GM10266 (cell line): ENCODE measurements at regions not wholly inside any gene's neighbourhood (a gene's known extent, or its start where the extent isn't known, plus 50 kb on each side); places are given as distances from the start of the nearest gene placed in this dataset.

Experiments used
- DNase-seq: peaks from one replicate; pipeline ENCODE4 v3.0.0; 2012; ENCODE audit errors: extremely low spot score
- TF ChIP-seq, protein P1 (sequence below): IDR thresholded peaks from 2 replicates; pipeline ENCODE4 v1.5.1; 2012; ENCODE audit warnings: mild to moderate bottlenecking, low read depth; ENCODE audit not compliant: control insufficient read depth, insufficient read depth; ENCODE audit errors: missing control alignments

DNA sequence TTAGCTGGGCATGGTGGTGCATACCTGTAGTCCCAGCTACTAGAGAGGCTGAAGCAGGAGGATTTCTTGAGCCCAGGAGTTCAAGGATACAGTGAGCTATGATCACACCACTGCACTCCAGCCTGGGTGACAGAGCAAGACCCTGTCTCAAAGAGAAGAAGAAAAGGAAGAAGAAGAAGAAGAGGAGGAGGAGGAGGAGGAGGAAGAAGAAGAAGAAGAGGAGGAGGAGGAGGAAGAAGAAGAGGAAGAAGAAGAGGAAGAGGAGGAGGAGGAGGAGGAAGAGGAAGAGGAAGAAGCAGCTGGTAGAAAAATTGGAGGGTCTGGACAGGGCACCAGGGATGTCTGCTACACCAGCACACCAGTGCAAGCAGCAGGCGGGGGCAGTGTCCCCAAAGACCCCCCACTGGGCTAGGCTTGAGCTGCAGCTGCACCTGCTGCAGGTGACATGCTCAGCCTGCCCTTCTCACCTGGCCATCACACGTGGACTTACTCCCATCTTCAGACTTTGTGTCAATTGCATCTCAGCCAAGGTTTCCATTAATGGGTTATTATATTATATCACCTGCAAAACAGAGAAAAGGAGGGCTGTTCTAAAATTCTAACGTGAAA is 180.9 kb upstream of the ZNF507 start:
- DNase-seq, result no peak
- TF ChIP-seq, protein P1, sequence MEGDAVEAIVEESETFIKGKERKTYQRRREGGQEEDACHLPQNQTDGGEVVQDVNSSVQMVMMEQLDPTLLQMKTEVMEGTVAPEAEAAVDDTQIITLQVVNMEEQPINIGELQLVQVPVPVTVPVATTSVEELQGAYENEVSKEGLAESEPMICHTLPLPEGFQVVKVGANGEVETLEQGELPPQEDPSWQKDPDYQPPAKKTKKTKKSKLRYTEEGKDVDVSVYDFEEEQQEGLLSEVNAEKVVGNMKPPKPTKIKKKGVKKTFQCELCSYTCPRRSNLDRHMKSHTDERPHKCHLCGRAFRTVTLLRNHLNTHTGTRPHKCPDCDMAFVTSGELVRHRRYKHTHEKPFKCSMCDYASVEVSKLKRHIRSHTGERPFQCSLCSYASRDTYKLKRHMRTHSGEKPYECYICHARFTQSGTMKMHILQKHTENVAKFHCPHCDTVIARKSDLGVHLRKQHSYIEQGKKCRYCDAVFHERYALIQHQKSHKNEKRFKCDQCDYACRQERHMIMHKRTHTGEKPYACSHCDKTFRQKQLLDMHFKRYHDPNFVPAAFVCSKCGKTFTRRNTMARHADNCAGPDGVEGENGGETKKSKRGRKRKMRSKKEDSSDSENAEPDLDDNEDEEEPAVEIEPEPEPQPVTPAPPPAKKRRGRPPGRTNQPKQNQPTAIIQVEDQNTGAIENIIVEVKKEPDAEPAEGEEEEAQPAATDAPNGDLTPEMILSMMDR, result no peak

DNA sequence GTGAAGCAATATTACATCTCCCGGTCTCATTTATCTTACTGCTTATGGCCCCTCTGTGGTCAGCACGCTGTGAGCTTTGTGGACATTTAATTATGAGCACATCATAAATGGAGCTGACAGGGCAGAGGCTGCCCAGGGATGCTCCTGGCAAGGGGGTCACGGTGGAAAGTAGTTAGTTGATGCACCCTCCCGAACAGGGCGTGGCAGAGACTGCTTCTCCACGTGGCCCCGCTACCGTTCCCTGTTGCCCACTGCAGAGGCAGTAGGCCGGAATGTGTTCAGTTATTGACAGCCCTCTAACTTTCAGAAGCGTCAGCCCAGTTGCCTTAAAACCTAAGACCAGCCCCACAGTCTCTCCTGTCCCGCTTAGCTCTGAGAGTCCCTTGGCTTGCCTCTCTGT is 180.3 kb upstream of the ZNF507 start:
- no peak for DNase-seq
- TF ChIP-seq, protein P1, result no peak

DNA sequence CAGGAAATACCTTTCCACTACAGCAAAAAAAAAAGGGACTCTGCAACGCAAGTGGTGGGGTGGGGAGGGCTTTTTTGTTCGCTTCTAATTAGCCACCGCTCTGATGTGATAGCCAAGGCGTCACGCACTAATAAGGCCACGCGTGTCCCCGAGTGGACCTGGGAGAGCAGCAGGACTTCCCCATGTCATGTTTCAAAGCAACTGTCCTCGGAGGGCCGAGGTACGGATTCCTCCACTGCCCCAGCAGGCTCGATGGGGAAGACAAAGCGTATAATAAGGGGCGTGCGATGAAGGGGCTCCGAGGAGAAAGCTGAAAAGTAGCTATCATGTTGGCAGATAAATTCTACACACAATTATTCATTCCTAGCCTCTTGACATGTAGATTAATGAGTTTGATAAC is 179.7 kb upstream of the ZNF507 start:
- TF ChIP-seq, protein P1, result no peak
- DNase-seq, result no peak

DNA sequence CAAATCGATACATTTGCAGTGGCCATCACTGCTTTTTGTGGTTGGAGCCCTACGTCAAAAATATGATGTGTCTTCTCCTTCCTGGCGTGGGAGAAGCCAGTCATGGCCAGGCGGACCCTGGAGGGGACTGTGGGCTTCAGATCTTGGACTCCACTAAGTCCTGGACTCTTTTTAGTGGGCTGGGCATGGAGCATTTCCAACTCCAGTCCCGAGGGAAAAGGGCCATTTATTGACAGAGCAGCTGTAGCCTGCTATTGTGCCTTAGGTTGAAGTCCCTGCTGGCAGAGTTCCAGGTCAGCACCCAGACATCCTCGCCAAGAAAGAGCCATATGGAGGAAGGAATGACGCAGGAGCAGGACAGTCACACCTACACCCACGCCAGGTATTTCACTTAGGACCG is 179.2 kb upstream of the ZNF507 start:
- TF ChIP-seq, protein P1, result no peak
- no peak for DNase-seq

DNA sequence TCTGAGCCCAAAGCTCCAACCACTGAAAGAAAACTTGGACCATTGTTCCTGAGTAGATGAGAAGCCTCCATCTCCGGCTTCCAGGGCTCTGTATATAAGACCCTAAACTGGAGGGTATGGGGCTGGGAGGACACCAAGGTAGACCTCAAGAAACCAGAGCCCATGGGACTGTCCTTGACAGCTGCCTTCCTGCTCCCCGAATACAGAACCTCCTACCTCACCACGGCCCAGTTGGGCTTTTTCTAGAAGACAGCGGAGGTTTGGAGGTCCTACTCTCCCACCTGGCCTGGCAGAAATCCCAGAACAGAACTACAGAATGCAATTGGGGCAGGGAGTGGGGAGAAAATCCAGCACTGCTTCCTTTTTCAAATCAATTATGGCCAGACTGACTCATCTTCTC is 177.3 kb upstream of the ZNF507 start:
- no peak for DNase-seq
- TF ChIP-seq, protein P1, result no peak

DNA sequence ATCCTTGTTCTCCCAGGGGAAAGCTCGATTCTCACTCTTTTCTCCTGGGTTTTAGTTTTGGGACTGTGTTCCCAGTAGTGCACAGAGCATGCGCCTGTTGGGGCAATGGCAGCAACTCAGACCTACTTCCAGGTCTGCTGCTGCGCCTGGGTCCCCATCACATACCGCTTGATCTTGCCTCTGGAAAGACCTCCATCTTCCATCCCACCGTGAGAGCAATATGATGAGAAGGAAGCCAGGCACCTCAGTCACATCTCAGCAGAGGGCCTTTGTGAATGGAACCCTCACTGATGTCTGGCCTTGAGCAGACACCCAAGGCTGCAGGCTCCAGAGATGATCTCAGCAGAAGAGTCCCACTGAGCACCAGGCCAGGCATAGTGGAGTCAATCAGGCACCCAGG is 176.8 kb upstream of the ZNF507 start:
- TF ChIP-seq, protein P1, result no peak
- no peak for DNase-seq

DNA sequence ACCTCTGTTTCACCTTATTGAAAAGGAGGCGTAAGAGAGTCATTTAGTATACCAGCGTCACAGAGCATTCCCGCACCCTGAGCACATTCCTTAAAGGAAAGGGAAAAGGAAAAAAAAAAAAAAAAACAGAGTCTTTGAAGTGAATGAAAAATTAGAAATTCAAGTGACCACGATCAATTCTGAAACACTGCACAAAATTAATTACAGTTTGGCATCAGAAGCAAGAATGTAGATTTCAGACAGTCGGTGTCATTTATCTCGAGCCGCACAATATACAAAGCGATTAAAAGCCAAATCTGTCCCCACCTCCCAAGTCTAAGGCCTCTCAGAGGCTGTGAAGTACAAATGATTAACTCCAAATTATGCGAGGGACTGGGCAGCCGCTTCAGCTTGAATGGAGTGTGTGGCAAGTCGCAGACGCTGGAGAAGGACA is 173.7 kb upstream of the ZNF507 start:
- no peak for DNase-seq
- TF ChIP-seq, protein P1, result no peak
